Mesothelial cell of epicardium (in vitro differentiated cells): ENCODE measurements at regions not wholly inside any gene's neighbourhood (a gene's known extent, or its start where the extent isn't known, plus 50 kb on each side); places are given as distances from the start of the nearest gene placed in this dataset.
"Not testable (repeated sequence)": the region's sequence is repeated elsewhere in the genome, so short reads cannot be mapped to it uniquely, and the experiment has no call there.

Experiments
- DNase-seq, 2 experiments: peaks; one replicate each; pipeline ENCODE4 v3.0.0; 2021; ENCODE audit warnings: low spot score in 2 of 2; ENCODE audit not compliant: unreplicated experiment in 2 of 2
- H3K27ac Mint-ChIP-seq: 2 replicates; pipeline ENCODE4 v1.8.0; 2021; ENCODE audit warnings: mixed read lengths
- H3K27me3 Mint-ChIP-seq: 2 replicates; pipeline ENCODE4 v1.8.0; 2021; ENCODE audit warnings: low read depth, mixed read lengths
- H3K36me3 Mint-ChIP-seq: 2 replicates; pipeline ENCODE4 v1.8.0; 2021; ENCODE audit warnings: mixed read lengths
- H3K4me1 Mint-ChIP-seq: 2 replicates; pipeline ENCODE4 v1.8.0; 2021; ENCODE audit warnings: mixed read lengths
- H3K4me3 Mint-ChIP-seq: 2 replicates; pipeline ENCODE4 v1.8.0; 2021; ENCODE audit warnings: mild to moderate bottlenecking, moderate library complexity, mixed read lengths
- H3K9me3 Mint-ChIP-seq: 2 replicates; pipeline ENCODE4 v1.8.0; 2021; ENCODE audit warnings: mixed read lengths
- CTCF ChIP-seq: fragments of 200-600 bp; sonication (generic); IDR thresholded peaks from one replicate; pipeline ENCODE4 v1.5.0; 2021; ENCODE audit warnings: antibody characterized with exemption; ENCODE audit not compliant: unreplicated experiment

- Mint-ChIP-seq H3K27ac (no peak overlapping the region), H3K9me3 (peaks cover 49% of the 10 kb centered on the region), H3K36me3 (no peaks in the 10 kb centered on the region), H3K4me3 (no peak overlapping the region), H3K4me1 (peaks cover 2% of the 10 kb centered on the region), H3K27me3 (peaks cover 3% of the 10 kb centered on the region)
- no peak for TF ChIP-seq CTCF
- DNase-seq, result no peak
Observed at GRCh38 chrX:39267176-39267575, 465.9 kb downstream of the MID1IP1 start.

GRCh38 chrX:39268207-39268606, 466.9 kb downstream of the MID1IP1 start:
- Mint-ChIP-seq H3K9me3 (peaks cover 53% of the 10 kb centered on the region), H3K27me3 (peaks cover 3% of the 10 kb centered on the region), H3K4me3 (no peak overlapping the region), H3K4me1 (no peaks in the 10 kb centered on the region), H3K36me3 (no peaks in the 10 kb centered on the region), H3K27ac (no peak overlapping the region)
- no peak for TF ChIP-seq CTCF
- DNase-seq, result no peak

- TF ChIP-seq CTCF, result no peak
- H3K36me3 Mint-ChIP-seq, result peaks cover 2% of the 10 kb centered on the region
- H3K27ac Mint-ChIP-seq, result no peak overlapping the region
- no peak for DNase-seq
- no peak overlapping the region for H3K4me3 Mint-ChIP-seq
- H3K4me1 Mint-ChIP-seq, result no peaks in the 10 kb centered on the region
- H3K9me3 Mint-ChIP-seq, result peaks cover 45% of the 10 kb centered on the region
- peaks cover 3% of the 10 kb centered on the region for H3K27me3 Mint-ChIP-seq
Observed at GRCh38 chrX:39275500-39276068, 474.3 kb downstream of the MID1IP1 start.

- not testable (repeated sequence) for H3K4me3 Mint-ChIP-seq, H3K27me3 Mint-ChIP-seq, DNase-seq, H3K27ac Mint-ChIP-seq, H3K36me3 Mint-ChIP-seq, H3K4me1 Mint-ChIP-seq
- peaks cover 53% of the 10 kb centered on the region for H3K9me3 Mint-ChIP-seq
Observed at GRCh38 chrX:39277685-39278390, 476.6 kb downstream of the MID1IP1 start.

GRCh38 chrX:39283239-39283638, 482.0 kb downstream of the MID1IP1 start:
- Mint-ChIP-seq H3K9me3 (peaks cover 59% of the 10 kb centered on the region), H3K36me3 (peaks cover 3% of the 10 kb centered on the region), H3K4me3 (no peak overlapping the region), H3K4me1 (no peaks in the 10 kb centered on the region), H3K27me3 (no peaks in the 10 kb centered on the region), H3K27ac (no peak overlapping the region)
- DNase-seq, result no peak
- no peak for TF ChIP-seq CTCF

GRCh38 chrX:39288592-39288991, 487.3 kb downstream of the MID1IP1 start:
- Mint-ChIP-seq H3K9me3 (peaks cover 36% of the 10 kb centered on the region), H3K4me3 (no peak overlapping the region), H3K27ac (no peak overlapping the region), H3K36me3 (no peaks in the 10 kb centered on the region), H3K27me3 (no peaks in the 10 kb centered on the region), H3K4me1 (no peaks in the 10 kb centered on the region)
- TF ChIP-seq CTCF, result no peak
- DNase-seq, result no peak
